Cerebellar cortex (tissue), 1 donor: ENCODE measurements at regions not wholly inside any gene's neighbourhood (a gene's known extent, or its start where the extent isn't known, plus 50 kb on each side); places are given as distances from the start of the nearest gene placed in this dataset.
"Not testable (repeated sequence)": the region's sequence is repeated elsewhere in the genome, so short reads cannot be mapped to it uniquely, and the experiment has no call there.

Source experiments
- DNase-seq: peaks from one replicate; pipeline ENCODE4 v3.0.0-alpha.2; 2015; ENCODE audit warnings: low spot score

- no peak for DNase-seq
Measured at GRCh38 chr20:4635781-4636180, 50.5 kb upstream of the PRNP start.

- no peak for DNase-seq
Measured at GRCh38 chr20:4635342-4635741, 50.9 kb upstream of the PRNP start.

DNA sequence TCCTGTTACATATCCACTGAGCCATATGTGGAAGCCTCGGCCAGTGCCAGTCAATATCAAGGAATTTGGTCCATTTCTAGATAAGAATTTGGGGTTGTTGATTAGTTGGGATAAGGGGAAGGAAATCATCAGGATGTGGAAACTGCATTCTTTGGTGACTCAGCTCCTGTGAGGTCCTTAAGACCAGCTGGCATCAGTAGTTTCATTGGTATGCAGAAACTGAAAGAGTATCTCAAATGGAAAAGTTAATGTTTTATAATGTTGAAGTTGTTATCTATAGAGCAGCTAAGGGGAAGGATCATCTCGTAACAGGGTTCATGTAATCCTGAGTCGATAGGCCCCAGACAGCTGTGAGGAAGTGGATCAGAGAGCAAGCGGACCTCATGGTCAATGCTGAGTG is 52.5 kb upstream of the PRNP start:
- DNase-seq = no peak

GRCh38 chr20:4633379-4633778 is 52.9 kb upstream of the PRNP start:
- no peak for DNase-seq

GRCh38 chr20:4632876-4633275 is 53.4 kb upstream of the PRNP start:
- DNase-seq = no peak

DNA sequence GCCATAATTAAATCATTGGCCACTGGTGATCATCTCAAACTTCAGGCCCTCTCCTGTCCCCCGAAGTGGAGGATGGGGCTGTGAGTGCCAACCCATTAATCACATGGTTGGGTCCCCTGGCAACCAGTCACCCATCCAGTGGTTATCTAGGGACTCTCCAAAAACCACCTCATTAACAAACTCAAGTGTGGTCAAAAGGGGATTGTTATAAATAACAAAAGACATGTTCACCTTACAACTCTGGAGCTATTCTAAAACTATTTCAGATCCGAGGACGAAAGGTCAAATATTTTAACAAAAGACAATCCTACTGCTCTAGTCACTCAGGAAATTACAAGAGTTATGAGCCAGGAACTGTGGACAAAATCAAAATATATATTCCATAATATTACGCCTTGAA is 60.0 kb upstream of the PRNP start:
- no peak for DNase-seq

DNA sequence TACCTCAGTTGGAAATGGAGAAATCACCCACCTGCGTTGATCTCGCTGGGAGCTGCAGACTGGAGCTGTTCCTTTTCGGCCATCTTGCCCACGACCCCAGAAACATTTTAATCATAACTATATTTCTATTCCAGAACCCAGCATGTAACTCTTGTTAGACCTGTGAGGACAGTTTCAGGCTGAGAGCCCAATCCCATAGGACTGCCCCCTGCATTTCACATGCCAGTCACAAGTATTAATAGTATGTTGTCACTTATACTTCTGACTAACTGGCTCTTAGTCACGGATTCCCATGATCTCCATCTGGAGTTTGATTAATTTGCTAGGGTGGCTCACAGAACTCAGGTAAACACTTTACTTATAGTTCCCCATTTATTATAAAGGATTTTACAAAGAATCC is 60.6 kb upstream of the PRNP start:
- no peak for DNase-seq

- not testable (repeated sequence) for DNase-seq
Measured at GRCh38 chr20:4624675-4625336, 61.5 kb upstream of the PRNP start.

- DNase-seq = not testable (repeated sequence)
Measured at GRCh38 chr20:4619144-4619543, 67.1 kb upstream of the PRNP start.

DNA sequence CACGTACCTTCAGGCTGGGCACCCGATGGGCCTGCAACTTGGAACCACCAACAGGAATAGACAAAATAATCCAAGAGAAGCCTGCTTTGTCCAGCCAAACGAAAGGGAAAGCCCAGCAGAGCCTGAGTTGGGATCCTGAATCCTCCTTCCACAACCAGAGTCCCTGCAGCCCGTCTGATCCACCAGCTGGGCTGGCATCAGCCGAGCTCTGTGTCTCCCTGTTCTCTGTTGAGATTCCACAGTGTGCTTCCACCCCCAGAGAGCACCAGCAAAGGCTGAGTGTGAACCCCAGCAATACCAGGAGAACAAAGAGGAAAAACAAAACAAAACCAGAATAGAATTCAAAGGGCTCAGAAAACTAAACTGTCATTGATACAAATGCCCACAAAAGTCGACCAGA is 68.8 kb upstream of the PRNP start:
- DNase-seq = no peak

DNA sequence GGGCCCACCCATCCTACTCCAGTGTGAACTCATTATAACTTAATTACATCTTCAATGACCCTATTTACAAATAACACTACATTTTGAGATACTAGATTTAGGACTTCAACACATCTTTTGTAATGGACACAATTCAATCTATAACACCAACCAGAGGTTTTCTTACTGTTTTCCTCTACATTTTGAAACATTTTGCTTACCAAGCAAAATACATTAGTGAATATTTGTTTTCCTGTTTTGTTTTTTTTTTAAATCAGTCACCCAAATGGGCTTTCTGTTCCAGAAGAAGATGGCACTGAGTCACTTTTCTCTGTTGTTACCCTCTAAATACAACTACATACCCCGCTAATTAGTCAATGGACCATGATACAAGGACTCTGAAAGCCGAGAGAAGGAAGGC is 69.2 kb upstream of the PRNP start:
- DNase-seq = no peak

- peak; percentile 88 for DNase-seq
Measured at GRCh38 chr20:4613718-4614620, 72.3 kb upstream of the PRNP start.

- DNase-seq = no peak
Measured at GRCh38 chr20:4613184-4613583, 73.1 kb upstream of the PRNP start.

- no peak for DNase-seq
Measured at GRCh38 chr20:4610871-4611270, 75.4 kb upstream of the PRNP start.

- no peak for DNase-seq
Measured at GRCh38 chr20:4609511-4609910, 76.7 kb upstream of the PRNP start.

GRCh38 chr20:4608861-4609260 is 77.4 kb upstream of the PRNP start:
- DNase-seq = no peak

- DNase-seq = peak; percentile 82
Measured at GRCh38 chr20:4607287-4607713, 79.0 kb upstream of the PRNP start.

DNA sequence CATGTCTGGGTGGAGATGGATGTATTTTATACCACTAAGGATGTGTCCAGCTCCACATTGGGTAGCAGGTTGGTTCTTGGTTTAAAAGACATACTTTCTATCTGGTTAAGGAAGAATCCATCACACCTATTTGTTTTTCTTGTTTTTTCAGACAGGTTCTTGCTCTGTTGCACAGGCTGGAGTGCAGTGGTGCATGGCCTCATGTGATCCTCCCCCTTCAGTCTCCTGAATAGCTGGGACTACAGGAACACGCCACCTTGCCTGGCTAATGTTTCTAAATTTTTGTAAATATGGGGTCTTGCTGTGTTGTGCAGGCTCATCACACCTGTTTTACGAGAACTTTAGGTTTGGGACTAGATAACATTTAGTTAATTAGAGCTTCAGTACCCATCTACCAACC is 80.2 kb upstream of the PRNP start:
- no peak for DNase-seq

DNA sequence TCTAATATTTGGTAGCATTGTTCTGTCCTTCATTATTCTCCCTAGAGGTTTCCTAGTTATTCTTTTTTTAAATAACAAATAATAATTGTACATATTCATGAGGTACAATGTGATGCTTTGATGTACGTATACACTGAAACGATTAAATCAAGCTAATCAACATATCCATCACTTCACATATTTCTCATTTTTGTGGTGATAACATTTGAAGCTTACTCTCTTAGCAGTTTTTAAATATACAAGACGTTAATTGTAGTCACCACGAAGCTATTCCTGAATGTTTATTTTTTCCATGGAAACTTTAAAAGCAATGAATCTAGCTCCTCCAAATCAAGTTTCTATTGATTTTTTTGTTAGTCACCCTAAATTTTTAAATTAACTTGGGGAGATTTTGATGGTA is 81.1 kb upstream of the PRNP start:
- no peak for DNase-seq

DNA sequence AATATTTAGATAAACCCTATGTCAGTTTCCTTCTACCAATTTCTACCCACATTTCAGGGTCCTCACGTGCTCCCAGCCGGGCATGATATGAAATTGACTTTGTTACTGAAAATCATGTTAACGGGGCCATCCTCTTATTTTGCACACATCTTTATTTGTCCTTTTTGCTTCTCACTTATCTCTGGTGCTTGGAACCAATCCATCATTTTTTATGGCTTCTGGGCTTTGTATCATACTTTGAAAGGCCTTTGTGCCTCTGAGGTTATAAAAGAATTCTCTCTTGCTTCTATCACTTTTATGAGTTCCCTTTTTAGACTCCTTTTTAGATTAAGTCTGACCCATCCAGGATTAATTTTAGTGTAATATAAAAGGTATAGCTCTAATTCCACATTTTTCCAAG is 81.7 kb upstream of the PRNP start:
- no peak for DNase-seq

DNA sequence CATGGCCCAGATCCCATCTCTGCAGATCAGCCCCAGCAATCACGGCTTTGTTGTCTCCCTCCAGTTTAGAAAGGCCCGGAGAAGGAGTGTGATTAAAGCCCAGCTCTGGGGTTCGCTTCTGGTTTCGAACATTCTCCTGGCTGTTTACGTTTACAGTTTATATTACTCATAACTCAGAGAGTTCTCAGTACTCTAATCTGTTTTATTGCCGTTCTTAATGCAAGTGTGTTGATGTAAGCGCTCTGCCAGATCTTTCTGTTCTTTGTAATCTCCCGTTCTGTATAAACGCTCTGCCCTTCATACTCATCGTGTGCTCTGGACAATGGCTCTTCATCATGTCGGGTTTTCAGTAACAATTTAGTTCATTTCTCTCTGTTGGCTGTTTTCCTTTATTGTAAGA is 82.5 kb upstream of the PRNP start:
- no peak for DNase-seq

DNA sequence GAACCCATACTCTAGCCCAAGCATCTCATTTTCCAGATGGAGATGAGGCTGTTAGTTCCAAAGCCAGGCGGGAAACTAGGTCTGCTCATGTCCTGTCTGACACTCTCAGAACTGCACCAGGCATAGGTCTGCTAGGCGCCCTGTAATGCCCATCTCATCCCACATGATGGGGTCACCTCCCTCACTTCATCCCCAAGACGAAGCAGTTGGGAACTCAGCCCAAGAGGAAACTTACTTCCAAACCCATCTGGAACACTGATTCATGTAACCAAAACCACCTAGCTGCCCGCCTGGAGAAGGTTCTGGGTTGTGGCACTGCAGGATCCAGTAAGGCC is 84.0 kb upstream of the PRNP start:
- no peak for DNase-seq

DNA sequence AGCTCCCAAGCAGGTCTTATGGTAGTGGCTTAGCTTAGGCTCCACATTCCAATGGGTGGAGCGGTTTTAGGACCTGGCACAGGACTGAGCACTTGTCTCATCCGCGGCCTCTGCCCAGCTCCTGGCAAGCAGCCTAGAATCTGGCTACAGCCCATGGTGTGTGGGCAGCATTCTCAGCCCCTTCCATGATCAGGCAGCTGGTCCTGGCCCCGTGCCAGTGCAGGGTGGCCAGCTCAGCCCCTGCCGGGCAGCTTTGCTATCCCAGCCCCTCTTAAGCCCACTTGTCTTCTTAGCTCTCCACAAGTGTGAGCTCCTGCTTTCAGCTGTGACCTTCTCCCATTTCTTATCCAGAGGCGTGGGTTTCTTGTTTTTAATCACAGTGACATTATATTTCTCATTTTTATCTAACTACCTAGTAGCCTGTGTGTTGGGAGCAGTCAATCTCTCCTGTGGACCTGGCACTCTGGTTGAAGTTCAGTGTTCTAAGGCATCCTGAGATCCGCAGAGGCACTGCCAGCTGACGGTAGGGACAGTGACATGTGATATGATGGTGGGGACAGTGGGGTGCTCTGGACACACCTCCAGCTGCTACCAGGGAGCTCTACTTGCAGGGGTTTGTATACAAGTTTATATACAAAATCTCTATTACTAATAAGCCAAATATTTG is 84.5 kb upstream of the PRNP start:
- DNase-seq = peak; percentile 59
